T-cell (primary cell): ENCODE measurements at regions not wholly inside any gene's neighbourhood (a gene's known extent, or its start where the extent isn't known, plus 50 kb on each side); places are given as distances from the start of the nearest gene placed in this dataset.
"Not testable (repeated sequence)": the region's sequence is repeated elsewhere in the genome, so short reads cannot be mapped to it uniquely, and the experiment has no call there.

Experiments
- ATAC-seq, 4 experiments: fragments of 200-7000 bp in 3 of 4; fragments of 150-1000 bp in 1 of 4; cut with Tn5 transposase; replicated peaks in 1 of 4; 1 replicate in 3 of 4; 2 replicates in 1 of 4; pipeline ENCODE4 v1.10.0; 2021; ENCODE audit warnings: moderate library complexity in 3 of 4, mild to moderate bottlenecking in 2 of 4, moderate number of reproducible peaks in 1 of 4
- CTCF ChIA-PET, 2 donors: fragments of 300-600 bp; sonication (Branson Sonifier 250); formaldehyde crosslinking; loops; one replicate each; lab custom pipeline; 2022; ENCODE audit warnings: antibody characterized with exemption in 2 of 2; lab: Charles Lee
- POLR2A ChIA-PET, 2 donors: fragments of 300-600 bp; sonication (Branson Sonifier 250); formaldehyde crosslinking; loops; one replicate each; lab custom pipeline; 2022; ENCODE audit warnings: antibody characterized with exemption in 2 of 2; lab: Charles Lee
- DNase-seq, 35 experiments: peaks; one replicate each; pipeline versions ENCODE4 v3.0.0 to v3.0.0-alpha.2; 2013 to 2023
- H3K27ac ChIP-seq: one replicate; pipeline ENCODE4 v1.5.1; 2013; ENCODE audit warnings: low read length
- H3K27me3 ChIP-seq, 2 experiments: replicated peaks in 1 of 2; 1 replicate in 1 of 2; 2 replicates in 1 of 2; pipeline versions ENCODE4 v1.6.1 to v1.7.0; 2013; ENCODE audit warnings: low read length in 1 of 2, mixed read lengths in 1 of 2; ENCODE audit not compliant: control insufficient read depth in 2 of 2, insufficient read depth in 2 of 2; ENCODE audit errors: extremely low read depth in 1 of 2
- H3K36me3 ChIP-seq, 2 donors: 1 replicate in 1 of 2; 2 replicates in 1 of 2; pipeline versions ENCODE4 v1.6.1 to v1.7.0; 2013; ENCODE audit warnings: low read length in 1 of 2; ENCODE audit not compliant: control insufficient read depth in 2 of 2, insufficient read depth in 1 of 2; ENCODE audit errors: extremely low read depth in 1 of 2
- H3K4me1 ChIP-seq, 2 experiments: 1 replicate in 1 of 2; 2 replicates in 1 of 2; pipeline versions ENCODE4 v1.6.1 to v1.7.0; 2013; ENCODE audit warnings: low read length in 2 of 2, mixed read lengths in 1 of 2; ENCODE audit not compliant: insufficient read depth in 2 of 2, control insufficient read depth in 1 of 2; ENCODE audit errors: extremely low read depth in 1 of 2
- H3K4me3 ChIP-seq, 2 donors: 1 replicate in 1 of 2; 2 replicates in 1 of 2; pipeline versions ENCODE4 v1.5.1 to v1.7.0; 2013; ENCODE audit warnings: mild to moderate bottlenecking in 2 of 2, low read length in 1 of 2, moderate library complexity in 1 of 2; ENCODE audit not compliant: control insufficient read depth in 1 of 2; ENCODE audit errors: extremely low read depth in 1 of 2
- H3K9me3 ChIP-seq: 2 replicates; pipeline ENCODE4 v1.7.0; 2013
- H3K27ac Mint-ChIP-seq, 2 donors: one replicate each; pipeline ENCODE4 v1.8.0; 2020 to 2021; ENCODE audit warnings: mild to moderate bottlenecking in 2 of 2, mixed read lengths in 2 of 2
- H3K27me3 Mint-ChIP-seq, 2 donors: one replicate each; pipeline ENCODE4 v1.8.0; 2021 to 2022; ENCODE audit warnings: mixed read lengths in 2 of 2
- H3K36me3 Mint-ChIP-seq: one replicate; pipeline ENCODE4 v1.8.0; 2021; ENCODE audit warnings: mixed read lengths
- H3K4me1 Mint-ChIP-seq, 3 donors: one replicate each; pipeline ENCODE4 v1.8.0; 2020 to 2022; ENCODE audit warnings: mixed read lengths in 3 of 3, mild to moderate bottlenecking in 1 of 3
- H3K4me3 Mint-ChIP-seq, 3 donors: one replicate each; pipeline ENCODE4 v1.8.0; 2020 to 2022; ENCODE audit warnings: mild to moderate bottlenecking in 3 of 3, mixed read lengths in 3 of 3, moderate library complexity in 3 of 3
- H3K9me3 Mint-ChIP-seq, 3 donors: one replicate each; pipeline ENCODE4 v1.8.0; 2020 to 2022; ENCODE audit warnings: mixed read lengths in 3 of 3
- WGBS: methylation state at CpG from one replicate; pipeline ENCODE4 v1.1.5; 2013; ENCODE audit warnings: missing lambda C conversion rate; ENCODE audit not compliant: insufficient coverage; 5-methylcytosine and 5-hydroxymethylcytosine counted together

- H3K4me3 ChIP-seq, H3K27ac Mint-ChIP-seq, ATAC-seq, H3K4me3 Mint-ChIP-seq, CTCF ChIA-PET, H3K36me3 Mint-ChIP-seq, POLR2A ChIA-PET, H3K9me3 ChIP-seq, DNase-seq, H3K36me3 ChIP-seq, H3K27ac ChIP-seq, H3K9me3 Mint-ChIP-seq, H3K27me3 ChIP-seq, H3K27me3 Mint-ChIP-seq: not testable (repeated sequence)
- H3K4me1 Mint-ChIP-seq: peaks cover 13 to 36% (median 36%) of the 10 kb centered on the region in 3 donors
- 94% methylated on average over 3 of the region's 5 CpGs for WGBS
- peaks cover 0 to 13% of the 10 kb centered on the region in 2 experiments for H3K4me1 ChIP-seq
These were observed 75.2 kb upstream of the TMC1 start for GRCh38 chr9:72446241-72446640.

- DNase-seq: no peak
- no peaks in the 10 kb centered on the region for H3K9me3 Mint-ChIP-seq
- CTCF ChIA-PET: no interaction called here
- POLR2A ChIA-PET: no interaction called here
- Histone ChIP-seq H3K27me3 (no peaks in the 10 kb centered on the region), H3K36me3 (no peaks in the 10 kb centered on the region), H3K9me3 (no peaks in the 10 kb centered on the region), H3K4me1 (peaks cover 0 to 13% of the 10 kb centered on the region in 2 experiments), H3K27ac (no peak overlapping the region), H3K4me3 (no peak overlapping the region)
- WGBS: no CpG with 5 or more reads among the region's 2 CpGs
- no peak for ATAC-seq
- H3K27me3 Mint-ChIP-seq: peaks cover 2 to 5% of the 10 kb centered on the region in 2 donors
- peaks cover 13 to 36% (median 36%) of the 10 kb centered on the region in 3 donors for H3K4me1 Mint-ChIP-seq
- H3K4me3 Mint-ChIP-seq: no peak overlapping the region
- peak overlapping the region in 1 of 2 donors; percentile 34 for H3K27ac Mint-ChIP-seq
- H3K36me3 Mint-ChIP-seq: no peaks in the 10 kb centered on the region
These were observed 76.0 kb upstream of the TMC1 start for GRCh38 chr9:72445306-72445995.

GRCh38 chr9:72444435-72444834 is 77.0 kb upstream of the TMC1 start:
- POLR2A ChIA-PET: no interaction called here
- H3K27me3 Mint-ChIP-seq: peaks cover under 1 to 1% of the 10 kb centered on the region in 2 donors
- Histone ChIP-seq H3K27me3 (no peaks in the 10 kb centered on the region), H3K36me3 (no peaks in the 10 kb centered on the region), H3K27ac (no peak overlapping the region), H3K4me3 (no peak overlapping the region), H3K9me3 (no peaks in the 10 kb centered on the region), H3K4me1 (peaks cover 0 to 13% of the 10 kb centered on the region in 2 experiments)
- H3K9me3 Mint-ChIP-seq: no peaks in the 10 kb centered on the region
- peaks cover 13 to 36% (median 36%) of the 10 kb centered on the region in 3 donors for H3K4me1 Mint-ChIP-seq
- peak overlapping the region; percentile 75 to 82 for H3K27ac Mint-ChIP-seq
- 100% methylated on average over 1 of the region's 1 CpG for WGBS
- no peak overlapping the region for H3K4me3 Mint-ChIP-seq
- ATAC-seq (no peak), DNase-seq (no peak)
- no peaks in the 10 kb centered on the region for H3K36me3 Mint-ChIP-seq
- CTCF ChIA-PET: interaction anchor here in 1 of 2 donors (0.9 kb wide), 1 partner anchor 134 kb away, joined by 3 read pairs; no protein-coding TSS in a partner anchor

- Histone ChIP-seq H3K4me3 (no peak overlapping the region), H3K9me3 (no peaks in the 10 kb centered on the region), H3K4me1 (peaks cover 0 to 13% of the 10 kb centered on the region in 2 experiments), H3K27ac (peak overlapping the region; percentile 16), H3K36me3 (no peaks in the 10 kb centered on the region), H3K27me3 (no peaks in the 10 kb centered on the region)
- DNase-seq (peak in 4 of 35 experiments; percentile 2 to 30 (median 10)), ATAC-seq (peak; percentile 51 to 62 (median 57))
- H3K4me3 Mint-ChIP-seq: no peak overlapping the region
- peaks cover 13 to 36% (median 36%) of the 10 kb centered on the region in 3 donors for H3K4me1 Mint-ChIP-seq
- WGBS: 55% methylated on average over 3 of the region's 4 CpGs
- ChIA-PET POLR2A (interaction anchor here in 1 of 2 donors (0.8 kb wide), 1 partner anchor 124 kb away, joined by 6 read pairs; no protein-coding TSS in a partner anchor), CTCF (interaction anchor here in 1 of 2 donors (0.9 to 1.0 kb wide), 2 partner anchors 20 to 134 kb away, joined by 3 read pairs; no protein-coding TSS in a partner anchor)
- no peaks in the 10 kb centered on the region for H3K36me3 Mint-ChIP-seq
- no peaks in the 10 kb centered on the region for H3K27me3 Mint-ChIP-seq
- H3K27ac Mint-ChIP-seq: peak overlapping the region; percentile 75 to 82
- no peaks in the 10 kb centered on the region for H3K9me3 Mint-ChIP-seq
These were observed 77.6 kb upstream of the TMC1 start for GRCh38 chr9:72443855-72444254.

- peak overlapping the region; percentile 47 to 72 for H3K27ac Mint-ChIP-seq
- no peaks in the 10 kb centered on the region for H3K9me3 Mint-ChIP-seq
- H3K4me3 Mint-ChIP-seq: no peak overlapping the region
- no CpG with 5 or more reads among the region's 2 CpGs for WGBS
- no peaks in the 10 kb centered on the region for H3K27me3 ChIP-seq
- ATAC-seq (no peak), DNase-seq (no peak)
- ChIA-PET POLR2A (no interaction called here), CTCF (no interaction called here)
- no peaks in the 10 kb centered on the region for H3K9me3 ChIP-seq
- H3K36me3 Mint-ChIP-seq: no peaks in the 10 kb centered on the region
- H3K27ac ChIP-seq: no peak overlapping the region
- no peak overlapping the region for H3K4me3 ChIP-seq
- H3K4me1 ChIP-seq: peaks cover 0 to 13% of the 10 kb centered on the region in 2 experiments
- no peaks in the 10 kb centered on the region for H3K36me3 ChIP-seq
- H3K27me3 Mint-ChIP-seq: no peaks in the 10 kb centered on the region
- H3K4me1 Mint-ChIP-seq: peaks cover 13 to 36% (median 36%) of the 10 kb centered on the region in 3 donors
These were observed 77.0 kb upstream of the ZFAND5 start for GRCh38 chr9:72441848-72442607.

- WGBS: 94% methylated on average over 3 of the region's 7 CpGs
These were observed 76.2 kb upstream of the ZFAND5 start for GRCh38 chr9:72440992-72441847.

More at GRCh38 chr9:72440992-72441847, 76.2 kb upstream of the ZFAND5 start:
- no peak for ATAC-seq
- Mint-ChIP-seq H3K36me3 (no peaks in the 10 kb centered on the region), H3K4me3 (no peak overlapping the region), H3K9me3 (no peaks in the 10 kb centered on the region), H3K27me3 (no peaks in the 10 kb centered on the region), H3K4me1 (peaks cover 13 to 36% (median 36%) of the 10 kb centered on the region in 3 donors), H3K27ac (peak overlapping the region in 1 of 2 donors; percentile 72)
- no peaks in the 10 kb centered on the region for H3K27me3 ChIP-seq
- POLR2A ChIA-PET: no interaction called here
- CTCF ChIA-PET: interaction anchor here in 1 of 2 donors (0.7 kb wide), 1 partner anchor 1687 kb away, joined by 3 read pairs; no protein-coding TSS in a partner anchor
- no peak for DNase-seq
- H3K9me3 ChIP-seq: no peaks in the 10 kb centered on the region
- H3K4me1 ChIP-seq: peaks cover 0 to 13% of the 10 kb centered on the region in 2 experiments
- no peaks in the 10 kb centered on the region for H3K36me3 ChIP-seq
- no peak overlapping the region for H3K27ac ChIP-seq
- no peak overlapping the region for H3K4me3 ChIP-seq
